22Rv1 (cell line): ENCODE measurements at regions not wholly inside any gene's neighbourhood (a gene's known extent, or its start where the extent isn't known, plus 50 kb on each side); places are given as distances from the start of the nearest gene placed in this dataset.
"Not testable (repeated sequence)": the region's sequence is repeated elsewhere in the genome, so short reads cannot be mapped to it uniquely, and the experiment has no call there.

Experiments
- H3K27ac ChIP-seq: fragments of 450-650 bp; 2 replicates; pipeline ENCODE4 v1.5.1; 2017
- CTCF ChIP-seq: fragments of 450-650 bp; IDR thresholded peaks from 2 replicates; pipeline ENCODE4 v1.5.1; 2017; ENCODE audit warnings: mild to moderate bottlenecking
- ZFX ChIP-seq: fragments of 450-650 bp; IDR thresholded peaks from 2 replicates; pipeline ENCODE4 v1.6.1; 2017; ENCODE audit warnings: antibody characterized with exemption, borderline replicate concordance

GRCh38 chr3:191592105-191592504 is 131.1 kb downstream of the PYDC2 start:
- TF ChIP-seq CTCF, result no peak
- no peak for TF ChIP-seq ZFX
- H3K27ac ChIP-seq, result no peak overlapping the region

GRCh38 chr3:191593486-191593885 is 132.5 kb downstream of the PYDC2 start:
- H3K27ac ChIP-seq, result no peak overlapping the region
- no peak for TF ChIP-seq CTCF
- TF ChIP-seq ZFX, result no peak

DNA sequence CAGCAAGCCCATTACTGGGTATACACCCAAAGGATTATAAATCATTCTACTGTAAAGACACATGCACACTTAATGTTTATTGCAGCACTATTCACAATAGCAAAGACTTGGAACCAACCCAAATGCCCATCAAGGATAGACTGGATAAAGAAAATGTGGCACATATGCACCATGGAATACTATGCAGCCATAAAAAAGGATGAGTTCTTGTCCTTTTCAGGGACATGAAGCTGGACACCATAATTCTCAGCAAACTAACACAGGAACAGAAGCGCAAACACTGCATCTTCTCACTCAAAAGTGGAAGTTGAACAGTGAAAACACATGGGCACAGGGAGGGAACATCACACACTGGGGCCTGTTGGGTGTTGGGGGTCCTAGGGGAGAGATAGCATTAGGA is 154.5 kb downstream of the PYDC2 start:
- not testable (repeated sequence) for H3K27ac ChIP-seq

DNA sequence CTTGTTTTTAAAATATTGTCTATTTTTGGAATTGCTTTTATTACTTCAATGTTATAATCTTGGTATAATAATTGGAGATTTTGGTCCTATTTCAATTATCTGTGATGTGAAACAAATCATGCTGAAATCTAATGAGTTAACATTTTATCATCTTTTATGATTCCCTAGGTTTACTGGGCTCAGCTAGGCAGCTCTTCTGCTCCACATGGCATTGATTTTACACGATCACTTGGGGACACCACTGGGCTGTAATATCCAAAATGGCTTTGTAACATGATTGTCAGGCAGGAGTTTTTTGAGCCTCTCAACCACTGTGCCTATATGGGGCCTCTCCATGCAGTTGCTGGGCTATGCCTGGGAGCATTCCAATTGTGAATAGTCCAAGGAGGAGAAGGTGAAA is 163.3 kb downstream of the PYDC2 start:
- H3K27ac ChIP-seq, result no peak overlapping the region
- TF ChIP-seq CTCF, result no peak
- TF ChIP-seq ZFX, result no peak

DNA sequence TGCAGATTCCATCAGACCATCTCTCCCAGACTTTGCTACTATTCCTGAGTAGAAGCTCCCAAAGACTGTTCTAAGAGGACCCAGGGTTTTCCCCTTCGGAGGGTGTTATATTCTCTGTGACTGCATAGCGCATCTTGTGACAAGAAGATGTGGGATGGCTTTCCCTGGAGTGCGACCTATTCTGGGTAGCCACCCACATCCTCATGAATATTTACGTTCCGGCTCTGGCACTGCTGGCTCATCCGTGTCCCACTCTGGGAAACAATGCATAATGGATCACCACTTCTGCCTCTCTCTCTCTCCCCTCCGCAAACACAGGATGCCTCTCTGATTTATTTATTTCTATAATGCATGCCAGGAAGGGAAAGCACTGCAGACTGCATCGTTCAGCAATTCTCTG is 166.1 kb downstream of the PYDC2 start:
- TF ChIP-seq CTCF (no peak), ZFX (no peak)

GRCh38 chr3:191628571-191628970 is 167.6 kb downstream of the PYDC2 start:
- TF ChIP-seq ZFX (no peak), CTCF (no peak)

More for the DNA sequence above, 166.1 kb downstream of the PYDC2 start:
- no peak overlapping the region for H3K27ac ChIP-seq

DNA sequence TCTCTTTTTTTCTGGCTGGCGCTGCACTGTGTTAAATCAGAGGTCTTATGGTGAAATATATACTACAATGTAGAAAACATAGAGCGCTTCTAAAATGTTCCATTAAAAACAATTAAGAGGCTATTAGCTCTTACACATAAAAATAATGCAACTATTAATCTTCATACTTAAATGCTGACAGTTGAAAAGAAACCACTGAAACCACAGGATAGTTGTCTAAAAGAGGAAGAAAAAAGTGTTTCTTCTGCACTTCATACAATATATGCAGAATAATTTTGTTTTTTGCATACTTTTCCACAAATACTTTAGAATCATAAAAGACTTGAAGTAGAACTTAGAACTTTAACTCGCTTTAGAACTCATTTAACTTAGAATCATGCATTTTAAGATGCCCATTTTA is 170.5 kb downstream of the PYDC2 start:
- TF ChIP-seq CTCF, result no peak
- TF ChIP-seq ZFX, result no peak
- no peak overlapping the region for H3K27ac ChIP-seq

More at GRCh38 chr3:191628571-191628970, 167.6 kb downstream of the PYDC2 start:
- no peak overlapping the region for H3K27ac ChIP-seq

- no peak overlapping the region for H3K27ac ChIP-seq
- no peak for TF ChIP-seq ZFX
- TF ChIP-seq CTCF, result no peak
Observed at GRCh38 chr3:191634902-191635301, 173.9 kb downstream of the PYDC2 start.
